ENCODE measurements at regions not wholly inside any gene's neighbourhood (a gene's known extent, or its start where the extent isn't known, plus 50 kb on each side); places are given as distances from the start of the nearest gene placed in this dataset.
"Not testable (repeated sequence)": the region's sequence is repeated elsewhere in the genome, so short reads cannot be mapped to it uniquely, and the experiment has no call there.

DNA sequence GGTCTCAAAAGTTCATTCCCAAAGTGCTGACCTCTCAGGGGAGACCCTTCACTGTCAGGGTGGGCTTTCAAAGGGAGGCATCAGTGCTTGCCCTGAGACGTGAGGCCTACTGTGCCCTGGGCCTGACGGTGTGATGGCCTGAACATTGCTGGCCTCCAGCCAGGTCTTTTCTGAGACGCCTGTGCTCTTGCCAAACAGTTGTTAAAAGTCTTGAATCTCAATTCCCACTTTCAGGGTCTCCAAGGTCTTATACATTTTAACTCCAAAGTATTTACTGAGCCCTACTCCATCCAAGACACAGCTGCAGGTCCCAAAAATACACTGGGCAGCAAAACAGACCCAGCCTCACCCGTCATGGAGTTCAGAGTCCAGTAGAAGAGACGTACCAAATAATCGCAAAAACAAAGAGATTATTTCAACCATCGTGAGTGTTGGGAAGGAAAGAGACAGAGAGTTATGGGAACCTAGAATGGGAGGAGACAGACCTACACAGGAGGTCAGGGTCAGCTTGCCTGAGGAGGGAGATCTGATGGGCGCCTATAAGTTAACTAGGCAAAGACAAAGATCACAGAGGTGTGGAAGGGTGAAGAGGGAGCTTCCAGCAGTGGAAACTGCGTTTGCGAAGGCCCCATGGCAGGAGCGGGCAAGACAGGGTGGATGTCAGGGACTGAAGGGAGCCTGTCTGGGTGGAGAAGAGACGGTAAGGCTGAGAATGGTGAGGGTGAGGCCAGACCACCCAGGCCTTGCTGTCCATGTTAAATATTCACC is 446.3 kb downstream of the PREX1 start:
- DNase-seq (ENCODE audit: low read depth): no peak

DNA sequence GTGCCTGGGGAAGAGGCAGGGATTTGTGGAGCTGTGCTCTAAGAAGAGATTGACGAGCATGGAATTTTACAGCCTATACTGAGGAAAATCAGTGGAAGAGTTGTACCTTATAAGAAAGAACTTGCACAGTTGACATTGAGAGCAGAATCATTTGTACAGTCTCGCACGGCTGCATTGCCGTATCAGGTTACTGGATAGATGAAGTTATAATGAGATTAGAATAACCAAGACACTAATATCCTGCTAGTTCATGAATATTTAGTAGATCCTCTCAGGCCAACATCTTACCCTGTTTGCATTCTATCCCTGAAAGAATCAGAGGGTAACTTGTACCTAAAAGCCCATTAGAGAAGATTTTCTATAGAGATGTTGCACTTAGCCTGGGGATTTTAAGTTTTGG is 447.1 kb downstream of the PREX1 start:
- no peak for DNase-seq (ENCODE audit: low read depth)

- DNase-seq (ENCODE audit: low read depth): no peak
These were observed 448.7 kb downstream of the PREX1 start for GRCh38 chr20:48378976-48379675.

GRCh38 chr20:48377940-48378339 is 449.9 kb downstream of the PREX1 start:
- no peak for DNase-seq (ENCODE audit: low read depth)

DNA sequence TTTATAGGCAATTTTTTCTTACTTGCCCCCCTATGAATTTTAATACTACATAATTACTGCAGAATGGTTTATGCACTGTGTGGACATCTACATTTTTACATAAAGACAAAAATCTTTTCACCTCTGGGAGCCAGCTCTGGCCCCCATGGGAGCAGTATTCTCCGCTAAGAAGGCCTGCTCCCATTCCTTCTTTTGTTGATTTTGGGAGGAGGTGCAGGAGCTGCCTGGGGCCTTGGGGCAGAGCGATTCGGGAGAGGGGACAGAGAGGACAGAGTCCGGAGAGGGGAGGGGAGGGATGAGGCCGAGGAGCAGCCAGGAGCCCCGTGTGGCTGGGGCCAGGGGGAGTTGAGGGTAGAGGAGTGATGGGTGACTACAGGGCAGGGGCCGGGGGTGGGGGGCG is 452.0 kb downstream of the PREX1 start:
- DNase-seq (ENCODE audit: low read depth): no peak

DNA sequence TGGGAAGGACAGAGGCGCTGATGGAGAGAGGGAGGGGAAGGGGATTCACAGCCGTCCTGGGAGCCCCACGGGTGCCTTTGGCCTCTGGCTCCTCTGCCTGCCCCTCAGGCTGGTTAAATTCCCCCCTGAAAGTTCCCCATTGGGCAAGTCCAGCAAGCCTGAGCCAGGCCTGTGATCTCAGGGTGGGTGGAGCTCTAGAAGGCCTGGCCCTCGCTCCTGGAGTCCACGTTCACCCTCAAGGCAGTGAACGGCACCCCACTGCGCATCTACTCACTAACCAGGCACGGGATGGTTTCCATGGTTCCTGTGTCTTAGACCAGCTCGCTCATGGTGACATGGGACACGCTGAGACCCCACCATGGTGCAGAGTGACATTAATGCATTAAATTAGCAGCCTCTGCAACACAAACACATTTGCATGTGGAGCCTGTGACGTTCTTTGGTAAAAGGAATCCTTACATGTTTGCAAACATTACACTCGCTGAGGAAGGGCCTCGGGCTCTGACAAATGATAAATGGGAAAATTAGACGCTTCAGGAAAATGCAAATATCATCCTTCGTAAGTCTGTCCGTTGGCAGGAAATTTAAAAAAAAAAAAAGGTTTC is 452.7 kb downstream of the PREX1 start:
- no peak for DNase-seq (ENCODE audit: low read depth)

DNA sequence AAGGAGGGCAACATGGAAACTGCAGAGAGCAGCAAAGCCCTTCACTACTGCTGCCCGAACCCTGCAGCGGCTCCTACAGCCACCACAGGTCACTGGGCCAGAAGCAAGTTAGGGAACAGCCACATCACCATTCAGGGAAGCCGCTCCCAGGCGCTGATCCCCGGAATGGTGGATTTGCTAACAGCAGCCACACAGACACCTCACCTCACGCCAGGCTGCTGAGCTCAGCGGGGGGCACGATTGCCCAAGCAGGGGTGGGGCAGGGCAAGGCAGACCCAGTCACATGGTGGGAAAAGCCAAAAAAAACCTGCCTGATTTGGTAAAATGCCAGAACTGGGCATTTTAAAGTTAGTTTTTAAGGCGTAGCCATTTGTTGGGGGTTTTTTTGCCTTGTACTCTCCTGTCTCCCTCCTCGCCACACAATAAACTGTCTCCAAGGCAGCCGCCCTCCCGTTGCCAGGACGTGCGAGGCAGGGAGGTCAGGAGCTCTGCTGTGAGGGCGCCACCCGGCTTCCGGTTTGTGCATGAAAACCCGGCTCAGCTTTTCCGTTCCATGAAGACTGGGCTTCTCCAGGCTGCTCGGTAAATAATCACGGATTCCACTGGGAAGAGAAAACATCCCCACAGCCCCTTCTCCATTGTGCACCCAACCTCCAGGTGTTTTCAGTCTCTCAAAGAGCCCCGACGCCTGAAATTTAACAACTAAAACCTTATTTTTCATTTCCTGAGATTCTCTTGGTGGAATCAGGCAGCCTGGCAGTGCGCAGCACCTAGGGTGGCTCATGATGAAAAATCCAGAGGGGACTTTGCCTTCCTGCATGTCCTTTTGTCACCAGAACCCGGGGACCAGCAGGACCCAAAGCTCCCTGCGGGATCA is 453.5 kb downstream of the PREX1 start:
- DNase-seq (ENCODE audit: low read depth): not testable (repeated sequence)

- DNase-seq (ENCODE audit: low read depth): no peak
These were observed 454.3 kb downstream of the PREX1 start for GRCh38 chr20:48373555-48373934.

DNA sequence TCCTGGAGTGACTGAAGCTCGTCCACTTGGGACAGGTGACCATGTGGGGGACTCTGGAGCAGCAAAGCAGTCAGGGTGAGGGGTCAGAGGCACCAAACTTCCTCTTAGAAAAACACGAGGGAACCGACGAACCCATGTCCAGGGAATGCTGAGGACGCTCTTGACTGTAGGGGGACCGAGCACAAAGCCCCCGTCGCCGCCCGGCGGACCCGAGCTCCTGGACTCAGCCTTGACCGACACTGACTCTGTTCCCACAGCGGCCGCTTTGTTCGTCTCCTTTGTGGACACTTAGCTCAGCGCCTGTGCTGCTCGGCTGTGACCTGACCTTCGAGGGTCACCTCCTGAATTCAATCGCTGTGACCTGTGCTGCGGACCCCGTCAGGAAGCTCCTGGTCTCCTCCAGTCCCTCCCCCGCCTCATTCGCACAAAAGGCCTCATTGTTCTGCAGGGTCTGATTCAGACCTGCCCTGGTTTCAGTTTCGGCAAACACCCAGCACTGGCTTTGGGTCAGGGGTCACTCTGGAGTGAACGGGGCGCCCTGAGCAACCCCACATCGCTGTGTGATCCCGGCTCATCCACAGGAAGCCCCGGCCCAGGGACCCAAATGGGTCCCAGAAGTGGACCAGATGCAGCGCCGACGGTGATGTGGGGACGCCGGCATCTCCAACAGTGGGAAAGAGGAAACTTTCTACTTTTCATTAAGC is 454.8 kb downstream of the PREX1 start:
- not testable (repeated sequence) for DNase-seq (ENCODE audit: low read depth)

GRCh38 chr20:48371211-48371610 is 456.6 kb downstream of the PREX1 start:
- DNase-seq (ENCODE audit: low read depth): no peak

DNA sequence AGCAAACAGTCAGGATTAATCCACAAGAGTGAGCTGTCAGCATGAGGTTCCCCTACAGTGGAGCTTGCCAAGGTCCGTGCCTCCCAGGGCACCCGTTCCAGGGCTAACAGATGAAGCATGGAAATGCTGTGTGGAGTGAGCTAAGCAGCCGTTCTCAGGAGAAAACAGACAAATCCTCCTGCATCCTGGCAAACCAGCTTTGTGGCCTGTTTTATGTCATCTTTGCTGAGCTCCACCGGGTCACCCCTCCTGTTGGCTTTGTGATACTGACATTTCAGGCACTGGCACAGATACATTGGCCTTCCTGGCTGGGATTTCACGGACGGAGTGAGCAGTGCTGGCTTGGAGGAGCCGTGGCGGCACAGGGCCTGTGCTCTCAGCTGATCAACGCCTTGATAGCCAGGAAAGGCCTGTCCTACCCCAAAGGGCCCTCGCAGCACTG is 459.2 kb downstream of the PREX1 start:
- DNase-seq (ENCODE audit: low read depth): not testable (repeated sequence)

- not testable (repeated sequence) for DNase-seq (ENCODE audit: low read depth)
These were observed 460.0 kb downstream of the PREX1 start for GRCh38 chr20:48367541-48368358.

DNA sequence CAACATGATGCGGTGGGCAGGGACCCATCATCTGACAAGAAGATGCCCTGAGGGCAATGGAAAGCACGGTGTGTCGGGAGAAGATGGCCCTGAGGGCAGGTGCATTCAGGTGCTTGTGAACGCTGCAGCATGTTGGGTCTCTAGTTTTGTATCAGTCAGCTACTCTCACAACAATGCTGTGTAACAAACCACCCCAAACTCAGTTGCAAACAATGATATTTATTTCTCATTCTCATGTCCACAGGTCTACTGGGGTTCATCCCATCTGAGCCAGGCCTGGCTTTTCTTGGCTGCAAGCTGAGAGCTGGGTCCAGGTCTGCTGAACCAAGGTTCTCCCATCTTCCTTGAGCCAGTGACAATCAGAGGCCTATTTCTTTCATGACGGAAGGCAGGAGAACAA is 461.6 kb downstream of the PREX1 start:
- no peak for DNase-seq (ENCODE audit: low read depth)

GRCh38 chr20:48364688-48365421 is 462.9 kb downstream of the PREX1 start:
- no peak for DNase-seq (ENCODE audit: low read depth)

DNA sequence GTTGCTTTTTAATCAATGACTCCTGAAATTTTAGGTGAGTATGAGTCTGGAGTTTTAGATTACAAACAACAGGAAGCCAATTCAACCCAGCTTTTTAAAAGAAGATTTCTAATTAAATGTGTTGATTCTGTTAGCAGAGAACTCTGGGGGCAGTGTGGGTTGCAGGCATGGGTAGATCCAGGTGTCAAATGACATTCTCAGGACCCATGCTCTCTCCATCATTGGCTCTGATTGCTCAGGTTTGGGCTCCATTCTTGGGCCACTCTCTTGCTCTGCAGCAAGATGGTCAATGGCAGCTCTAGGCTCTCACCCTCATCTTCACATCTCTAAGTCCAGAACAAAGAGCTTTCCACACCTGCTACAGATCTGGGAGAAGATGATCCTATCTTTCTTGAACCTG is 463.7 kb downstream of the PREX1 start:
- no peak for DNase-seq (ENCODE audit: low read depth)

DNA sequence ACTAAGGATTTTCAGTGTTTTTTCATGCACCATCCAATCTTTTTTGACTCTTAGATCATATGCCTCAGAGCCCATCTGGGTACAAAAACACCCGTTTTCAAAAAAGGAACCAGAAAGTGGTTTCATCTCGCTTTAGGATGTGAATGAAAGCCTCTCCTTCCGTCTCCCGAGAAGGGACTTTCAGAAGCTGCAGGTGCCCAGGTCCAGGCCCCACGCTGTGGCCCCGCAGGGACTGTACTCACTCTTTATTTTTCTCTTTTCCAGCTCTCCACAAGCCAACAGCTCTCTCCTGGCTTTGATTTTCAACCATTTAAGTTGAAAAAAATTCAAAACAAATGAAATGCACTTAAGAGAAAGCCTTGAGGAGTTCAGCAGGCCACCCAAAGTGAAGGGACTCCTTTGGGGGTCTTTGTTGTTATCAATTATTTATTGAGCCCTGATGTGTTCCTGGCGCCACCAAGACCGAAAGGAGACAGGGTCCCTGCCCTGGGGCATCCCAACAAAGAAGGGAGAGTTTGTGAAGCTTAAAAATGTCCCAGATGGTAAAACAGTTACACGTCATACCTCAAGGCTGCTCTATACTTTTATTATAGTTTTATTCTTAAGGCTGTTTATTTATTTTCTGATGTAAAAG is 467.3 kb downstream of the PREX1 start:
- no peak for DNase-seq (ENCODE audit: low read depth)

- no peak for DNase-seq (ENCODE audit: low read depth)
These were observed 468.0 kb downstream of the PREX1 start for GRCh38 chr20:48359692-48360341.

GRCh38 chr20:48359055-48359390 is 468.8 kb downstream of the PREX1 start:
- not testable (repeated sequence) for DNase-seq (ENCODE audit: low read depth)
